Ascending aorta (tissue), 2 donors: ENCODE measurements at regions not wholly inside any gene's neighbourhood (a gene's known extent, or its start where the extent isn't known, plus 50 kb on each side); places are given as distances from the start of the nearest gene placed in this dataset.

Experiments
- DNase-seq, 2 donors: peaks; one replicate each; pipeline ENCODE4 v3.0.0-alpha.2; 2019; ENCODE audit warnings: low spot score in 2 of 2
- H3K27ac ChIP-seq, 2 donors: fragments of 200-600 bp; sonication (generic); one replicate each; pipeline ENCODE4 v1.5.1; 2016 to 2017; ENCODE audit warnings: mild to moderate bottlenecking in 1 of 2
- H3K27me3 ChIP-seq: fragments of 200-600 bp; sonication (generic); one replicate; pipeline ENCODE4 v1.5.1; 2017
- H3K36me3 ChIP-seq, 2 donors: fragments of 200-600 bp; sonication (generic); one replicate each; pipeline ENCODE4 v1.5.1; 2016
- H3K4me1 ChIP-seq, 2 donors: fragments of 200-600 bp; sonication (generic); one replicate each; pipeline ENCODE4 v1.5.1; 2016 to 2017; ENCODE audit warnings: mild to moderate bottlenecking in 1 of 2
- H3K4me3 ChIP-seq, 2 donors: fragments of 200-600 bp; sonication (generic); one replicate each; pipeline ENCODE4 v1.5.1; 2016 to 2017; ENCODE audit warnings: mild to moderate bottlenecking in 1 of 2
- H3K9me3 ChIP-seq, 2 donors: fragments of 200-600 bp; sonication (generic); one replicate each; pipeline ENCODE4 v1.5.1; 2016
- intact Hi-C: fragments of 100-400 bp; cut with DNase I; formaldehyde crosslinking; loops from one replicate; pipeline ENCODE4 v1.15.1; 2023
- TF ChIP-seq, protein P1 (sequence below), 3 experiments: fragments of 200-600 bp in 2 of 3; fragments of 450-650 bp in 1 of 3; sonication (generic) in 2 of 3; IDR thresholded peaks; one replicate each; pipeline ENCODE4 v1.5.1; 2016 to 2019; ENCODE audit warnings: antibody characterized with exemption in 3 of 3, mild to moderate bottlenecking in 1 of 3, moderate library complexity in 1 of 3

DNA sequence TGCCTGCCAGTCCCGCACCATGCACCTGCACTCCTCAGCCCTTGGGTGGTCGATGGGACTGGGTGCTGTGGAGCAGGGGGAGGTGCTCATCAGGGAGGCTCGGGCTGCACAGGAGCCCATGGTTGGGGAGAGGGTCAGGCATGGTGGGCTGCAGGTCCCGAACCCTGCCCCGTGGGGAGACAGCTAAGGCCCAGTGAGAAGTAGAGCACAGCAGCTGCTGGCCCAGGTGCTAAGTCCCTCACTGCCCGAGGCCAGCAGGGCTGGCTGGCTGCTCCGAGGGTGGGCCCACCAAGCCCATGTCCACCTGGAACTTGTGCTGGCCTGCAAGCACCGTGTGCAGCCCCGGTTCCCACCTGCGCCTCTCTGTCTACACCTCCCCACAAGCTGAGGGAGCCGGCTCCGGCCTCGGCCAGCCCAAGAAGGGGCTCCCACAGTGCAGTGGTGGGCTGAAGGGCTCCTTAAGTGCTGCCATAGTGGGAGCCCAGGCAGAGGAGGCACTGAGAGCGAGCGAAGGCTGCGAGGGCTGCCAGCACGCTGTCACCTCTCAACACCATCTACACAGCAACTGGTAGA is 88.5 kb upstream of the ELAVL2 start:
- Histone ChIP-seq H3K9me3 (no peaks in the 10 kb centered on the region), H3K4me1 (no peaks in the 10 kb centered on the region), H3K27ac (no peak overlapping the region), H3K27me3 (no peaks in the 10 kb centered on the region), H3K4me3 (no peak overlapping the region), H3K36me3 (no peaks in the 10 kb centered on the region)
- intact Hi-C loops: no loop called here
- no peak for DNase-seq
- TF ChIP-seq, protein P1, sequence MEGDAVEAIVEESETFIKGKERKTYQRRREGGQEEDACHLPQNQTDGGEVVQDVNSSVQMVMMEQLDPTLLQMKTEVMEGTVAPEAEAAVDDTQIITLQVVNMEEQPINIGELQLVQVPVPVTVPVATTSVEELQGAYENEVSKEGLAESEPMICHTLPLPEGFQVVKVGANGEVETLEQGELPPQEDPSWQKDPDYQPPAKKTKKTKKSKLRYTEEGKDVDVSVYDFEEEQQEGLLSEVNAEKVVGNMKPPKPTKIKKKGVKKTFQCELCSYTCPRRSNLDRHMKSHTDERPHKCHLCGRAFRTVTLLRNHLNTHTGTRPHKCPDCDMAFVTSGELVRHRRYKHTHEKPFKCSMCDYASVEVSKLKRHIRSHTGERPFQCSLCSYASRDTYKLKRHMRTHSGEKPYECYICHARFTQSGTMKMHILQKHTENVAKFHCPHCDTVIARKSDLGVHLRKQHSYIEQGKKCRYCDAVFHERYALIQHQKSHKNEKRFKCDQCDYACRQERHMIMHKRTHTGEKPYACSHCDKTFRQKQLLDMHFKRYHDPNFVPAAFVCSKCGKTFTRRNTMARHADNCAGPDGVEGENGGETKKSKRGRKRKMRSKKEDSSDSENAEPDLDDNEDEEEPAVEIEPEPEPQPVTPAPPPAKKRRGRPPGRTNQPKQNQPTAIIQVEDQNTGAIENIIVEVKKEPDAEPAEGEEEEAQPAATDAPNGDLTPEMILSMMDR (IDR thresholded peaks at IDR 0.05): no peak

DNA sequence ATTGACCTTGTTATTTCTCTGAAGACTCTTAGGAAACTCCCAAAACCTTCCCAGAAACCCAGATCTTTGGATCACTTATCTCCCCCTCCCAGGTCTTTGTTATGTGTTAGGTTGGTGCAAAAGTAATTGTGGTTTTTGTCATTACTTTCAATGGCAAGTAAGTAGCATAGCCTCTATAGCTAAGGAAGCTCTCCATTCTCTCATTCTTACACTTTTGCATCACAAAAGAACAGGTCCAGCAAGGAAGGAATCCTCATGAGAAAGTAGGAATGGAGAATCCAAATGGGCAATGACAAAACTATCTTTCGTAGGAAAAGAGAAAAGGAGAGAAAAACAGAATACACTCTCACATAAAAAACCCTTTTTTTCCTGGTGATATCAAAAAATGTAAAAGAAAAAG is 81.3 kb upstream of the ELAVL2 start:
- TF ChIP-seq, protein P1 (IDR thresholded peaks at IDR 0.05): no peak

DNA sequence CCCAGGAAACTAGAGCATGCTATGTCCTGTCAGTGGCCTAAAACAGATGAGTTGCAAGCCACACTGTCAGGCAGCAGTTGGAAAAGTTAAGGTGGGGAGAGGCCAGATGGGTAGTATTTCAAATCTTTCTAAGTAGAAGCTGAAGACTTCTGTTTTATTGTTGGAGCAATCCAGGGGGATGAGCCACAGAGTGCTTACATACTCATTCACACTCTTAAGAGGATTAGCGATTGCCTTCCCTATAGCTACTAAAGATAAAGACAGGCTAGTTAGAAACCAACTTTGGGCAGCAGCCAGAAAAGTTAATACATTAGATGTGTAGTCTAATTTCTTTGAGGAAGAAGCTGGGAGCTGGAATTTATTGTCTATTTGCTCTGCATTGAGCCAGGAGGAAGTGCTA is 61.7 kb upstream of the ELAVL2 start:
- H3K9me3 ChIP-seq: peaks cover 0 to 3% of the 10 kb centered on the region in 2 donors
- intact Hi-C loops: no loop called here
- no peak for DNase-seq
- H3K27ac ChIP-seq: no peak overlapping the region
- TF ChIP-seq, protein P1 (IDR thresholded peaks at IDR 0.05): no peak
- no peaks in the 10 kb centered on the region for H3K27me3 ChIP-seq
- no peak overlapping the region for H3K4me3 ChIP-seq
- no peaks in the 10 kb centered on the region for H3K4me1 ChIP-seq
- H3K36me3 ChIP-seq: no peaks in the 10 kb centered on the region

More for the DNA sequence above, 81.3 kb upstream of the ELAVL2 start:
- Histone ChIP-seq H3K27ac (no peak overlapping the region), H3K36me3 (no peaks in the 10 kb centered on the region), H3K27me3 (no peaks in the 10 kb centered on the region), H3K4me3 (no peak overlapping the region), H3K4me1 (no peaks in the 10 kb centered on the region), H3K9me3 (no peaks in the 10 kb centered on the region)
- DNase-seq: no peak
- intact Hi-C loops: no loop called here
